ENCODE measurements at regions not wholly inside any gene's neighbourhood (a gene's known extent, or its start where the extent isn't known, plus 50 kb on each side); places are given as distances from the start of the nearest gene placed in this dataset.
"Not testable (repeated sequence)": the region's sequence is repeated elsewhere in the genome, so short reads cannot be mapped to it uniquely, and the experiment has no call there.

DNA sequence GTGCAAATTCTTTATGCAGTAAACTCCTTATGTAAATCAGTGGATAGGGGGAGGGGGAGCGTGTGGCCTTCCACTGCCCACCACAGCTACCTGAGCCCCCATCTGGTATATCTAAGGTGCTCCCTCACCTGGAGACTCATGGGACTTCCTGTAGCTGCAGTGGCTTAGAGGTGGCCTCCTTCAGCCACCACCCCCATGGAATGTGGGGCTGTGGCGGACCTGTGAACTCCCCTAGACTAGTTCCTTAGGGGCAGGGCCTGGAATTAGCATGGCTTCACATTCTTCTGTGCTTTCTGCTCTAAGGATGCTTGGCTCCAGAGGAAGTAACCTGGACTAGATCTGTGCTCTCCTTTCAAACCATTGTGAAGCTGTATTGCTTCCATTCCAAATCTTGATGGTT lies 550.5 kb upstream of the COBL start:
- no peak for DNase-seq

DNA sequence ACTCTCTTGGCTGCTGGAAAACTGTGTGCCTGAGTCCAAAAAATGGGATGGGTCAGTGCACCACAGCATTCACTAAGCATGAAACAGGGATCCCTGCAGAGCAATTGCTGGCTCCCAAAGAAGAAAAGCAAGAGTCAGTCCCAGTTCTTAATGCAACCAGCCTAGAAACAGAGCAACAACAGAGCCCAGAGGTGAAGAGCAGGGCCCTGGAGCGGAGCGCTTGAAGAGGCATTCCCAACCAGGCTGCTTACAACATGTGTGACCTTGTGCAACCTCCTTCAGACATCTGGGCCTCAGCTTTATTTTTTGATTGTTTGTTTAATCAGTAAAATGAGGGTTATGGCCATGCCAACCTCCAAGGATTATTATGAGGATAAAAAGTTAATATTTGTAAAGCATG lies 543.7 kb upstream of the COBL start:
- no peak for DNase-seq

DNA sequence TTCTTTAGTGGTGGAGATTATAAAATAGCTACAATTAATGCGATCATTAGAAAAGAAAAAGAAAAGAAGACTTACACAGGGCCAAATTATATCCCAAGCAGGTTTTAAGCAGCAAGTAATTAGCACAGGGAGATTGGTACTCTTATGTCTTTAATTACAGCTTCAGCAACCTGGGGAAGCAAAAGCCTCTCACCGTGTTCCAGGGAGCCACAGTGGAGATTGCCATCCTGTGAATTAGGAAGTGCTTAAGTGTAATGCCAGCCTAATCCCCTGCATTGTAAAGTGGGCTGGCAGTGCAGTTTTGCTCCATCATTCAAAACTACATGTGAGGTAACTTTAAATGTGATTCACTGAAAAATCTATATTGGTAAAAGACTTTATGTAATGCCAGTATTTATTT lies 533.5 kb upstream of the COBL start:
- DNase-seq = no peak

DNA sequence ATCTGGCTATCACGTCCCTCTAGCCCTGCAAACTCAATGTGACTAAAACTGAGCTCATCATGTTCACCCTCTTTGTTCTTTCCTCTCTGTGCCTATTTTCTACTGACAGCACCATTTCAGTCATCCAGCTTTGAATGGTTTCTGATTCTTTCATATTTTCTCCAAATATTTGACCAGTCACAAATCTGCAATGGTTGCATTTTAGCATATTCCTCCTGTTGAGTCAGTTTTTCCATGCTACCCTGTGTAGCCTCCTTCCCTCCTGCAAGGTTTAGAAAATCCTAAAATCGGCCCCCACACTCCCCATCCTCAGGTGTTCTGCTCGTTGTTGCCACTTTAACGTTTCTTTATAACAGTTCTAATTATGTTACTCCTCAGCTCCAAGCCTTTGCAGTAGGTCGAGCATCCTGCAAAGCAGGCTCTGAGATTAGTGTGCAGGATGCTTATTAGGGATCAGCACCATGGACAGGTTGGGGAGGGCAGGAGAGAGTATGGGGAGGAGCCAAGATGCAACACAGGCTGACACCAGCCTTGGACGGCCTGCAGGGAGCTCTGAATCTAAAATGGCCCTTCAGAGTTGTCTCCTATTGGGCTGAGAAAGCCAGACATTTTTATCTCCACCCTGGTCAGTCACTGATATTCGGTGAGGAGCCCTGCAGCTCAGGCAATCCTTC lies 531.0 kb upstream of the COBL start:
- DNase-seq = no peak

DNA sequence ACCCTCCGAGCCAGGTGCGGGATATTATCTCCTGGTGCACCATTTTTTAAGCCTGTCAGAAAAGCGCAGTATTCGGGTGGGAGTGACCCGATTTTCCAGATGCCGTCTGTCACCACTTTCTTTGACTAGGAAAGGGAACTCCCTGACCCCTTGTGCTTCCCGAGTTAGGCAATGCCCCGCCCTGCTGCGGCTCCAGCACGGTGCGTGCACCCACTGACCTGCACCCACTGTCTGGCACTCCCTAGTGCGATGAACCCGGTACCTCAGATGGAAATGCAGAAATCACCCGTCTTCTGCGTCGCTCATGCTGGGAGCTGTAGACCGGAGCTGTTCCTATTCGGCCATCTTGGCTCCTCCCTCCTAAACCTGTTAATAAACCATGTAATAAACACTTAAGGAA lies 522.5 kb upstream of the COBL start:
- DNase-seq = not testable (repeated sequence)

DNA sequence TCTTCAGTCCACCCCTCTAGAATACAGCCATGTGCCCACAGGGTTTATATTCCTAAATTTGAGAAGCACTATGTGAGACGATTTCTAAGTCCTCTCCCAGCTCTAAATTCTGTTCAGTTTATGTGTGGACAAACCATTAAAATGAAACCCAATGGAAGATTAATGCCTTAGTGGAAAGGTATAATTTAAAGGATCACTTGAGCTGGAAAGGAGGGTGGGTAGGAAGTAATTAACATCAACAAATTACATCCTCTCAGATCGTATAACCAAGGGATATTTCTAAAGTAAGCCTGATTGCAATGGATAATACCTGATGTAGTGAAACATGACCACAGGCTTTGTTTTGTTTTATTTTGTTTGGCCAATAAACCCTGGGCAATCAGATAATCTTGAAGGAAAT lies 511.0 kb upstream of the COBL start:
- DNase-seq = no peak

DNA sequence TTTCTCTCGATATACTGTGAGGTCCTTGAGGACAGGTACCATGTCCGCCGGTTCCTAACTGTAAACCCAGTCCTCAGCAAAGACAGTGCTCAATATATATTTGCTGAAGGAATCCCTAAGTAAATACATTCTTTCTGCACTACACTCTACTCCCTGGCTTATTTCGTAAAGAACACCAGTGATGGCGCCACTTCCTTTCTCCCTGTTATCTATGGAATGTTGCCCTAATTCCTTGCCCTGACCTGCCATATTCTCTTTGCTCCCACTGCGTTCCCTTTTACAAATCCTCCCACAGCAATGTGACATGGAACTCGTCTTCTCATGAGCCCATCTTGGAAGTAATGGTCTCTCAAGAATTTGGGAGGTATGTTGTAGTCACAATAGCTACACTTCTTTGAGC lies 507.4 kb upstream of the COBL start:
- no peak for DNase-seq

DNA sequence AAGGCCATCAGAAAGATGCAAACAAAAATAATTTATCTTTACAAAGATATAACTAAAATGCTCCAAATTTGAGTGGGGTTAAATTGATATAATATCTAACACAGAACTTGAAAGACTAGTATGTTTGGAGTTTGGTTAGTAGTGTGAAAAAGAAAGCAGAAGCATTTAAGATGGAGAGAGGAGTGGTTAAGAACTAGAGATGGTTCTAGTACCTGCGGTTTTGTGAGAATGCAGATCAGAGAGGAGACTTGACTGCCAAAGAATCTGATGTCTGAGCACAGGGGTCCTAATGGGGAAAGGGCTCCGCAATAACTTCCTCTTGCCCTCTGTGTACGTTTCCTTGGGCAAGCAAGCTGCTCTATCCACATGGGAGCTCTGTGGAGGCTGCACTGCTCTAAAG lies 506.8 kb upstream of the COBL start:
- DNase-seq = no peak

DNA sequence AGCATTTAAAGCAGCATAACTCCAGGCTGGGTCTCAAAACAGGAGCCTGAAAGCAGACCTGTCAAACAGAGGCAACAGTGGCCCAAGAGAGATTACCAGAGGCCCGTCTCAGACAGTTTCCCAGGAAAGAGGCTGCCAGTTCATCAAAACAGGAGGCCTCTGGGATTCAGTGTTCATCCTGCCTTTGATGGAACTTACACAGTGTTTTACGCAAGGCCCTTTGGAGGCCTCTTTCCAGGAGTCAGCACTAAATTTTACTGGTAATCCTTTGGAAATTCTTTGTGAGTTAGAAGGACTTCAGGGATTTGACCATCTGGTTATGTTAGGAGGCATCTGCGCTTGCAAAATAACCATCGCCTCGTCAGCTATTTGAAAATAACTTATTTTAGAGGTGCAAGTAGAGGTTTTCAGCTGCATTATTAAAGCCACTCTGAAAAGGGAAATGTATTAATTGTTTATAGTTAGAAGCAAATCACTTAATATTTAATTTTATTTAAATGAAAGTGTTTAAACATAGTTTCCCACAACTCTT lies 501.2 kb upstream of the COBL start:
- DNase-seq = no peak

DNA sequence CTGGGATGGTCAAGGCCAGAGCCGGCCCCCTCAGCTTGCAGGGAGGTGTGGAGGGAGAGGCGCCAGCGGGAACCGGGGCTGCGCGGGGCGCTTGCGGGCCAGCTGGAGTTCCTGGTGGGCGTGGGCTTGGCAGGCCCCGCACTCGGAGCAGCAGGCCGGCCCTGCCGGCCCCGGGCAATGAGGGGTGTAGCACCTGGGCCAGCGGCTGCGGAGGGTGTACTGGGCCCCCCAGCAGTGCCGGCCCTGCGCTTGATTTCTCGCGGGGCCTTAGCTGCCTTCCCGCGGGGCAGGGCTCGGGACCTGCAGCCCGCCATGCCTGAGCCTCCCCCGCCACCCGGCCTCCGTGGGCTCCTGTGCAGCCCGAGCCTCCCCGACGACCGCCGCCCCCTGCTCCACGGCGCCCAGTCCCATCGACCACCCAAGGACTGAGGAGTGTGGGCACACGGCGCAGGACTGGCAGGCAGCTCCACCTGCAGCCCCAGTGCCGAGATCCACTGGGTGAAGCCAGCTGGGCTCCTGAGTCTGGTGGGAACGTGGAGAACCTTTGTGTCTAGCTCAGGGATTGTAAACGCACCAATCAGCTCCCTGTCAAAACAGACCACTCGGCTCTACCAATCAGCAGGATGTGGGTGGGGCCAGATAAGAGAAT lies 489.3 kb upstream of the COBL start:
- DNase-seq = not testable (repeated sequence)

DNA sequence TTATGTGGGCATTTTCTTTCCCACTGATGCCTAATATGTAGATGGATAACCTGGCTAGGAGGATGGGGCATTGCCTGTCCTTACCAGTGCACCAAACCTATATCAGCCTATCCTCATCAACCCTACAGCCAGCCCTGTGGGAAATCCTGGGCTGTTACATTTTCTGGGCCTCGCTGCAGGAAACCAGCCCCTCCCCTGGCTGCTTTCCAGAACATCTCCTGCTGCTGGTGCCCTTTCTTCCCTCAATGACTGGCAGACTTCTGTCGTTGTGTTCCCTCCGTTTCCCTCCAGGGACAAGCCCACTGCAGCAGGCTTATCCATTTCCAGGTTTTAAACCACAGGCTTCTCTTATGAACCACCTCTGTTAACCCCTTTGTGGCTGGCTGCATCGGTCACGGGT lies 486.1 kb upstream of the COBL start:
- no peak for DNase-seq

DNA sequence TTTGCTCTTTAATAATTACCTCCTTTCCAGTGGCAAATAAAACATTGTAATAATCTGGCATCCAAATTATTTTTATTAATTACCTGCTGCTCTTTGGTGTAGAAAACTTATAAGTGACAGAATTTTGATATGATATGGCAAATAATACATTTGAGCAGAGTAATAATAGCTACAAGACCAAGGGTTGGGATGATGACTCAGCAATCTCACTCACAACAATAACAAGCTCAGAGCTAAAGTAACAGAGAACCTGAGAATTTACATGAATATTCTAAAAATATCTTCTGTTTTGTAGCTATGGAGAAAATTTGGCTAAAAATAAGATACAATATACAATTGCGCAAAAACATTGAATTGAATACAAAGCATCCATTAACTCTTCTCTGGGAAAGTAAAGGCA lies 480.8 kb upstream of the COBL start:
- no peak for DNase-seq

DNA sequence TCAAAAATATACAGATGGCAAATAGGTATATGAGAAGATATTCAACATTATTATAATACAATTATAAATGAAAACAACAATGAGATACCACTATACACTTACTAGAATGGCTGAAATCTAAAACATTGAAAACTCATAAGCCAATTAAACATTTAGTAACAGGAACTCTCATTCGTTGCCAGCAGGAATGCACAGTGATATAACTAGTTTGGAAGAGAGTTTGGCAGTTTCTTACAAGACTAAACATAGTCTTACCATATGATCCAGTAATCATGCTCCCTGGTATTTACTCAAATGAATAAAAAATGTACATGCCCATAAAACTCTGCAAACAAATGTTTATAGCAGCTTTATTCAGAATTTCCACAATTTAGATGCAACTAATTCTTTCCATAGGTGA lies 476.2 kb upstream of the COBL start:
- no peak for DNase-seq

DNA sequence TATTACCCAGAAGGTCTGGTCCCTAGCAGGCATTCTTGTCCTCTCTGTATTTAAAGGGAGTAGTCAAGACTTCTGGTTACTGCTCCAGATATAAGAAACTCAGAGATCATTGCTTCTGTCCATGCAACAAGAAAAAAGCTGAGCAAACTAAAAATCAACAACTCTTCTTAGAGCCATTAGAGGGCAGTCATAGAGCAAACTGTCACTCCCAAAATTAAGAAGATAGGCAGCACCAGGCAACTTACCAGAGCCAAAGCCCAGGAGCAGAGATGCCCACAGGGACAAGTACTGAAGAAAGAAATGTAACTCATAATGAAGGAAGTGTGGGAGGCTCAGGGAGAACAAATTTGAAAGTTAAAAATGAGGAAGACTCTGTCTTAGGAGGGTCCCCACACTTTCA lies 472.9 kb upstream of the COBL start:
- DNase-seq = no peak

DNA sequence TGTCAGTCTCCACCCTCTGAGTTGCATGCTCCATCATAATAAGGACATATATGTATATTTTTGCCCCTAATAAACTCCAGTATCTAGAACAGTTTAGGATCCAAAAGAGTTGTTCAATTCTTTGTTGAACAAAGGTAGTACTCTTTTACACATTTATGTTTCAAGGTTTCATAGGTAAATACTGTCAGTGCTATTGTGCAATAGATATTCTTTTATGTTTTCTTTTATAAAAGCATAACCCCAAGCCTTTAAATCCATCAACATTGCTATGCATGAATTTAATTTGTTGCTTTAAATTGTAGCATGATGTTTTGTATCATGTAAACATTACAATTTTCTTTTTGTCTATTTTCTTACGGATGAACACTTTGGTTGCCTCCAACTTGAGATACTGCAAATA lies 469.7 kb upstream of the COBL start:
- no peak for DNase-seq

DNA sequence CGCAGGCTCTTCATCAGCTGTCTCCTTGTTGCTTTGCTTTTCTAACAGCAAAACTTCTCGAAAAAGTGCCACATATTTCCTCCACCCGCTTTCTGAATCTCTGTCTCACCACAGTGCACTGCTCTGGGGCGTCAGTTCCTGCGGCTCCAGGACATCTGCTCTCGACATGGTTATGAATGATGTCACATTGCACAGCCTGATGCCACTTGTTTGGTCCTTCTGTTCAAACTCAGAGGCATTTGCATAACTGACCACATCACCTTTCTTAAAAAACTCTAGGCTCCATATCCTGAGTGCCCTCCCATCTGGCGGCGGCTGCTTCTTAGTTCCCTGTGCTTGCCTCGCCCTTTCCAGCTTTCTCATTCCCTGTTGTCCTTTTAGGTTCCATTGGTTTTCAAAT lies 469.3 kb upstream of the COBL start:
- DNase-seq = no peak

DNA sequence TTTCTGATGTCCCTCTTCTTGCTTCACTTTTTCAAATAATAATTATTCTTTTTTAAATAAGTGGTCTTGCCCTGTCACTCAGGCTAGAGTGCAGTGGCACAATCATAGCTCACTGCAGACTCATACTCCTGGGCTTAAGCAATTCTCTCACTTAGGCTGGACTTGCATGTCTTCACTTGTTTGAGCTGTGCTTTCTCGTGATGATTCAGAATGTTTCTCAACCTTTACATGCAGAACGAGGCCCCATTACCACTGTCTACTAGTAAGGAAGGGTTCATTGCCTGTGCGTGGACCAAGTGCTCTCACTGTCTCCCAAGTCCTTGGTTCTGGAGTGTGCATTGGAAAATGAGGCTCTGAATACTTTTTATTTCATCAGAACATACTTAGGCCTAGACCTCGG lies 468.6 kb upstream of the COBL start:
- no peak for DNase-seq

DNA sequence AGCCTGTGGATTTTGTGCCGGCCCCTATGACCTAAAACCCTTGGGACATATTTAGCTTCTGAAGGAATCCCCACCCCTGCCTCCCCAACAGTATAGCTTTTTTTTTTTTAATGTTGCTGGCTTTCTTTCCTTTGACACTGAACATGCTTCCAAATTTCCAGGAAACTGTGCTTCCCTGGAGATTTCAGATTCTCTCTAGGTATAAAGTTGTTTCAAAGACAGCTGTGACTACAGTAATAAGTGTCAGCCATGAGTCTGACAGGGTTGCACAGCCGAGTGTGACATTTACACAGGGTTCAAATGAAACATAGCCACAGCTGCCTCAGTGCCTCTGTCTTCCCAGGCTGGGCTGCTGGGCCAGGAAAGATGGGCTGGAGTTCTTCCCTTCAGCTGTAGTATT lies 466.6 kb upstream of the COBL start:
- no peak for DNase-seq

DNA sequence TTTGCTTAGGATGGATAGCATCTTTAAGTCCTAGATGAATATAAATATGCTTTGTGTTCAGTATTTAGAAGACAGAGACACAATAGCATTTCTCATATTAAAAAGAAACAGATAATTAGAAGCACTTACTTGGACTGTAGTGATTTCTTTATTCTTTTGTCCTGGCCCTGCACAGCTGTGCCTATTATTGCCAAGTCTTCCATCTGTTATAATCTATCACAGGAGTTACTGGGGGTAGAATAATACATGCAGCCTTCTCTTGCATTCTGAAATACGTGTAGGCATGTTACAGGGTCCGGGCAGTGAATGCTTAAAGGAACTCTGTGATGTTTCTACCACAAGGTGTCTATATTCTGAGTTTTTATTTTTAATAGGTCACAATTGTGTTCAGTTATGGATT lies 461.5 kb upstream of the COBL start:
- DNase-seq = no peak

DNA sequence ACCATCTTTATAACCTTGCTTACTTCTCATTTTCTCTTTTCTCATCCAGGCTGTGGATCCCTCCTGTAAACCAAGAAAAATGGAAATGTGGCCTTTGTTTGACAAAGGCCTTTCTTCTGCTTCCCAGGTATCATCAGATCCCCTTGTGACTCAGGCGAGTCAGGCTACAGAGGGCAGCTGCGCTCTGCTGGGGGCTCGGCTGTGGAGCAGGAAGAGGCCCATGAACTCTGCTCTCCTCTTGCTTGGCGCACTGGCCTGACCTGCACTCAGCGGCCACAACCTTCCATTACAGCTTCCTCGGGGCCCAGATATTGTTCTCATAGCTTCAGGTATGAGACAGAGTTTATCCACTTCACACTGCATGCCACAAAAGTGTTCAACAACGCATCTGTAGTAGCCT lies 457.6 kb upstream of the COBL start:
- no peak for DNase-seq

DNA sequence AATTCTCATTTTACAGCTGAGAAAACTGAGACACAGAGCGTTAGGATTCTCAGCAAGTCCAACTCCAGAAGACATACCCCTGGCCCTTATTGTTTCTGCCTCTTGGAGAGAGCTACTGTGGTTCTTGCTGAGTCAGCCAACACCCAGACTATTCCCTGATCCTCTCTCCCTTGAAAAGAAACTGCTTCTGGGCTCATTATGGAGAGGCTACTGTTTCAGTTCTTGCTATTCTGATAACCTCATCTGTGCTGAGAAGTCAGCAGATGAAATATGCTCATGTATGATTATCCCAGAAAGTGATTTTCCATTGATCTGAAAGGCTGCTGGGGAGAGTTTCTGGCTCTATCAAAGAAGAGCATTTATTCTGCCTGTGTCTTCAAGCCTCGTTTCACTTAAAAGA lies 455.6 kb upstream of the COBL start:
- no peak for DNase-seq

DNA sequence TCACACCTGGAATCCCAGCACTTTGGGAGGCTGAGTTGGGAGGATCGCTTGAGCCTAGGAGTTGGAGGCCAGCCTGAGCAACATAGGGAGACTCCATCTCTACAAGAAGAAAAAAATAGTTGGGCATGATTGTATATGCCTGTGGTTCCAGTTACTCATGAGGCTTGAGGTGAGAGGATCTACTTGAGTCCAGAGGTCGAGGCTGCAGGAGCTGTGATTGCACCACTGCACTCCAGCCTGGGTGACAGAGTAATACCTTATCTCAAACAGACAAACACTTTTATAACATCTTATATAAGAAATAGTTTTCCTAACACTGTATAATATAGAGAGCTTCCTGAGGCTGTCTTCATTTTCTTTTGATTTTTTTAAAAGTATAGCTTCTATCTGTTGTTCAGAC lies 448.4 kb upstream of the COBL start:
- DNase-seq = no peak

DNA sequence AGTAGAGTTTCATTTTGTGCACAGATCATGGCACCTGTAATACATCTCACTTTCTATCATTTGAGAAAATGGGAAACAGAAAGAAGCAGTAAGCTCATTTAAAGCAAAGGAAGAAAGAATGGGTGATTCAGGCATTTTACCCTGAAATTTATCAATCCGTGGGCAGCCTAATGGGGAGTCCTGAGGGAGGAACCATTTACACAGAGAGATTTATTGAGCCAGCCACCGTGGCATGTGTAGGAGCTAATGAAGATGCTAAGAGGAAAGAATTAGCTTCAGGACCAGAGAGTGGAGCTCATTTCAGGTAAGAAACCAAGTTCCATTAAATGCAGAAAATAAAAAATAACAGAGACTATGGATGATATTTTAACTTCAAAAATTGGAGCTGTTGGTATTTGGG lies 443.4 kb upstream of the COBL start:
- no peak for DNase-seq

DNA sequence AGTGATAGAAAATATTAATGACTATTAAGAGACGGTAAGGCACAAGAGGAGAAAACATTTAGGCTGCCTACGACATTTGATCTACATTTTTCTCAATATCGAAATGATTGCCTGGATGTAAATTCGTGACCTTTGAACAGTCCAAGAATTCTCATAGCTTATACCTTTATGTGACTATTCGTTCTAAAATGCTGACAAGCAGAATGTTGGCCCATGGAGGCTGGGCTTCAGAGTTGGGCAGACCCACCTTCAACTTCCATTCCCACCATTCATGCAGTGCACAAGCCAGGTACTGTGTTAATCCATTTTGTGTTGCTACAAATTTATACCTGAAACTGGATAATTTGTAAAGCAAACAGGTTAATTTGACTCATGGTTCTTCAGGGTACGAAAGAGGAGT lies 441.4 kb upstream of the COBL start:
- no peak for DNase-seq

DNA sequence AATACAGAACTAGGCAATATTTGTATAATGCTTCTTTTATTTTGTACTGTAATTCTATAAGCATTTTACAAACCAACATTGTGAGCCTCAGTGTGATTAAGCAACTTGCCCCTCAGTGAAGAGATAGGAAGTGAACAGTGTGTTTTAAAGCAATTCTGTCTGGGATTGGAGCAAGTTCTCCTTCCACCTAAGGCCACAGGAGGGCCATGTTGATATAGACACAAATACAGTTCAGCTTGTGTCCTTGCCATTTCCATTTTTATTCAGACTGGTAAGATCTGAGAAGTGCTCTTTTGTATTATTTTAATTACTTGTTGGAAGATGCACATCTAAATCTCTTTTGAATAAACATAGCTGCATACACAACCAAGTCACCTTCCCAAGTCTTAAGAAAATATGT lies 416.3 kb upstream of the COBL start:
- no peak for DNase-seq
